CD4-positive, alpha-beta T cell (primary cell): ENCODE measurements at regions not wholly inside any gene's neighbourhood (a gene's known extent, or its start where the extent isn't known, plus 50 kb on each side); places are given as distances from the start of the nearest gene placed in this dataset.

Source experiments
- ATAC-seq: fragments of 200-7000 bp; cut with Tn5 transposase; one replicate; pipeline ENCODE4 v1.10.0; 2022; ENCODE audit warnings: mild to moderate bottlenecking; ENCODE audit not compliant: poor library complexity
- CTCF ChIA-PET: fragments of 350-600 bp; sonication (Branson Sonifier 250); formaldehyde crosslinking; loops from one replicate; lab custom pipeline; 2021; ENCODE audit warnings: antibody characterized with exemption, inconsistent platforms; lab: Charles Lee
- POLR2A ChIA-PET: fragments of 350-600 bp; sonication (Branson Sonifier 250); formaldehyde crosslinking; loops from one replicate; lab custom pipeline; 2021; ENCODE audit warnings: antibody characterized with exemption, inconsistent platforms; lab: Charles Lee
- DNase-seq, 14 experiments: peaks; one replicate each; pipeline ENCODE4 v3.0.0-alpha.2; 2013 to 2020; ENCODE audit warnings: mixed read lengths in 2 of 14
- H3K27ac ChIP-seq, 2 donors: one replicate each; pipeline versions ENCODE4 v1.5.1 to v1.7.0; 2013; ENCODE audit warnings: low read length in 2 of 2, low read depth in 1 of 2, mild to moderate bottlenecking in 1 of 2
- H3K27me3 ChIP-seq, 2 experiments: 1 replicate in 1 of 2; 2 replicates in 1 of 2; pipeline versions ENCODE4 v1.6.1 to v1.7.0; 2013; ENCODE audit warnings: low read length in 2 of 2, control low read depth in 1 of 2, mild to moderate bottlenecking in 1 of 2, moderate library complexity in 1 of 2; ENCODE audit not compliant: insufficient read depth in 2 of 2, control insufficient read depth in 1 of 2
- H3K36me3 ChIP-seq: one replicate; pipeline ENCODE4 v1.6.1; 2013; ENCODE audit warnings: low read length, control low read depth; ENCODE audit not compliant: insufficient read depth
- H3K4me1 ChIP-seq: one replicate; pipeline ENCODE4 v1.6.1; 2013; ENCODE audit warnings: low read length, control low read depth; ENCODE audit not compliant: insufficient read depth
- H3K4me3 ChIP-seq: one replicate; pipeline ENCODE4 v1.5.1; 2013; ENCODE audit warnings: mild to moderate bottlenecking, low read length, moderate library complexity
- H3K9me3 ChIP-seq, 2 experiments: 1 replicate in 1 of 2; 2 replicates in 1 of 2; pipeline versions ENCODE4 v1.6.1 to v1.7.0; 2013; ENCODE audit warnings: low read length in 2 of 2, mild to moderate bottlenecking in 2 of 2, control low read depth in 1 of 2, moderate library complexity in 1 of 2; ENCODE audit not compliant: control insufficient read depth in 1 of 2, insufficient read depth in 1 of 2
- H3K27ac Mint-ChIP-seq: one replicate; pipeline ENCODE4 v1.8.0; 2020; ENCODE audit warnings: mixed read lengths
- H3K27me3 Mint-ChIP-seq: one replicate; pipeline ENCODE4 v1.8.0; 2021; ENCODE audit warnings: mixed read lengths
- H3K36me3 Mint-ChIP-seq: one replicate; pipeline ENCODE4 v1.8.0; 2021; ENCODE audit warnings: low read depth, mixed read lengths
- H3K4me1 Mint-ChIP-seq: one replicate; pipeline ENCODE4 v1.8.0; 2021; ENCODE audit warnings: low read depth, mixed read lengths
- H3K4me3 Mint-ChIP-seq: one replicate; pipeline ENCODE4 v1.8.0; 2020; ENCODE audit warnings: mild to moderate bottlenecking, mixed read lengths
- H3K9me3 Mint-ChIP-seq: one replicate; pipeline ENCODE4 v1.8.0; 2020; ENCODE audit warnings: mixed read lengths
- intact Hi-C, 2 experiments: fragments of 100-400 bp; cut with DNase I in 1 of 2; cut with micrococcal nuclease in 1 of 2; formaldehyde crosslinking; loops; one replicate each; pipeline versions ENCODE4 v1.15.1 to v1.9.0; 2023 to 2025; cut with DNase I, micrococcal nuclease
- TF ChIP-seq, protein P1 (sequence below): fragments of 200-600 bp; IDR thresholded peaks from one replicate; pipeline ENCODE4 v1.8.0; 2022; ENCODE audit warnings: antibody characterized with exemption, mild to moderate bottlenecking

GRCh38 chr4:180770265-180770664 is 1472.9 kb upstream of the TENM3 start:
- DNase-seq = no peak

DNA sequence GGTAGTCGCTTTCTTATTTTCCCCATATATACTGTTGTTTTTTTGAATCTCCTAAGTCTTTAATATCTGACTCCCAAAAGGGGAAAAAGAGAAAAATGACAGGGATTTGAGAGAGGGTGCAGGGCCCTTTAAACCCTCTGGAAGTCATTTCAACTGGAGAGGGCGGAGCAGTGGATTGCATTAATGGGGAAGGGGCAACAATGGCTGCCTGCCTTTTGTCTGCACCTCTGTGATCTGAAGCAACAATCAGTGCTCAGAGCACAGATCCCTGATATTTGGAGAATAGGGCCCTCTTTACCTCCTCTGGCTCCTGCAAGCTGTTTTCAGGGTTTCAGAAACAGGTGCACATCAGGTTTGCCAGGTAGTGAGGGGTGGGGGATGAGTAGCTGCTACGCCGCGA is 1458.3 kb upstream of the TENM3 start:
- Mint-ChIP-seq H3K9me3 (peaks cover 4% of the 10 kb centered on the region), H3K27ac (no peak overlapping the region), H3K4me1 (no peaks in the 10 kb centered on the region), H3K27me3 (no peaks in the 10 kb centered on the region), H3K36me3 (no peaks in the 10 kb centered on the region), H3K4me3 (no peak overlapping the region)
- TF ChIP-seq, protein P1, sequence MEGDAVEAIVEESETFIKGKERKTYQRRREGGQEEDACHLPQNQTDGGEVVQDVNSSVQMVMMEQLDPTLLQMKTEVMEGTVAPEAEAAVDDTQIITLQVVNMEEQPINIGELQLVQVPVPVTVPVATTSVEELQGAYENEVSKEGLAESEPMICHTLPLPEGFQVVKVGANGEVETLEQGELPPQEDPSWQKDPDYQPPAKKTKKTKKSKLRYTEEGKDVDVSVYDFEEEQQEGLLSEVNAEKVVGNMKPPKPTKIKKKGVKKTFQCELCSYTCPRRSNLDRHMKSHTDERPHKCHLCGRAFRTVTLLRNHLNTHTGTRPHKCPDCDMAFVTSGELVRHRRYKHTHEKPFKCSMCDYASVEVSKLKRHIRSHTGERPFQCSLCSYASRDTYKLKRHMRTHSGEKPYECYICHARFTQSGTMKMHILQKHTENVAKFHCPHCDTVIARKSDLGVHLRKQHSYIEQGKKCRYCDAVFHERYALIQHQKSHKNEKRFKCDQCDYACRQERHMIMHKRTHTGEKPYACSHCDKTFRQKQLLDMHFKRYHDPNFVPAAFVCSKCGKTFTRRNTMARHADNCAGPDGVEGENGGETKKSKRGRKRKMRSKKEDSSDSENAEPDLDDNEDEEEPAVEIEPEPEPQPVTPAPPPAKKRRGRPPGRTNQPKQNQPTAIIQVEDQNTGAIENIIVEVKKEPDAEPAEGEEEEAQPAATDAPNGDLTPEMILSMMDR = no peak
- ChIA-PET POLR2A (no interaction called here), CTCF (no interaction called here)
- Histone ChIP-seq H3K4me1 (no peaks in the 10 kb centered on the region), H3K4me3 (no peak overlapping the region), H3K9me3 (peaks cover 0 to 4% of the 10 kb centered on the region in 2 experiments), H3K27me3 (no peaks in the 10 kb centered on the region), H3K27ac (no peak overlapping the region), H3K36me3 (no peaks in the 10 kb centered on the region)
- intact Hi-C loops = no loop called here
- DNase-seq = no peak
- ATAC-seq = no peak

More at GRCh38 chr4:180770265-180770664, 1472.9 kb upstream of the TENM3 start:
- Histone ChIP-seq H3K27ac (no peak overlapping the region), H3K9me3 (peaks cover 4 to 7% of the 10 kb centered on the region in 2 experiments), H3K4me3 (no peak overlapping the region), H3K4me1 (no peaks in the 10 kb centered on the region), H3K27me3 (no peaks in the 10 kb centered on the region), H3K36me3 (no peaks in the 10 kb centered on the region)
- intact Hi-C loops = no loop called here
- H3K36me3 Mint-ChIP-seq = no peaks in the 10 kb centered on the region
- TF ChIP-seq, protein P1 = no peak
- H3K9me3 Mint-ChIP-seq = peaks cover 7% of the 10 kb centered on the region
- no peaks in the 10 kb centered on the region for H3K4me1 Mint-ChIP-seq
- no peak for ATAC-seq
- ChIA-PET CTCF (no interaction called here), POLR2A (no interaction called here)
- H3K27me3 Mint-ChIP-seq = no peaks in the 10 kb centered on the region
- no peak overlapping the region for H3K4me3 Mint-ChIP-seq
- no peak overlapping the region for H3K27ac Mint-ChIP-seq

DNA sequence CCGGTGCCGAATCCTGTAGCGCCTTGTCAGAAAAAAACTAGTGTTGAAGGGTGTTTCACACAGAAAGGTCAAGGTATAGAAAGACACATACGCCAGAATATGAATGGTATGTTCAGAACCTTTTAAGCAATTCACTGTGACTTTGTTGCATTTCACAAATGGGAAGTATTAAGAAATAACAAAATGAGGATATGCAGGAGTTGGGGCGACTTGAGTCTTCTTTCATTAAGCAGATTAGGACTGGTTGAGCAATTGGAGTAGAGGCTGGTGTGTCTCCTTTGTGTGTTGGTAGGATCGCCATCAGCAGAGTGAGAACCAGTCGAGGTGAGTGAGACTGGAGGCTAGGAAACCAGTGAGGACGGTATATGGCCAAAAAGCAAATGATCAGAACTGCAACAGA is 1454.5 kb upstream of the TENM3 start:
- Mint-ChIP-seq H3K9me3 (peaks cover 2% of the 10 kb centered on the region), H3K4me1 (no peaks in the 10 kb centered on the region), H3K27me3 (no peaks in the 10 kb centered on the region), H3K27ac (no peak overlapping the region), H3K4me3 (no peak overlapping the region), H3K36me3 (no peaks in the 10 kb centered on the region)
- intact Hi-C loops = no loop called here
- no peak for ATAC-seq
- no peaks in the 10 kb centered on the region for H3K36me3 ChIP-seq
- no peaks in the 10 kb centered on the region for H3K27me3 ChIP-seq
- H3K9me3 ChIP-seq = peaks cover 0 to 4% of the 10 kb centered on the region in 2 experiments
- TF ChIP-seq, protein P1 = no peak
- no peaks in the 10 kb centered on the region for H3K4me1 ChIP-seq
- POLR2A ChIA-PET = no interaction called here
- H3K27ac ChIP-seq = no peak overlapping the region
- CTCF ChIA-PET = no interaction called here
- DNase-seq = no peak
- H3K4me3 ChIP-seq = no peak overlapping the region
